MM.1S (cell line): ENCODE measurements at regions not wholly inside any gene's neighbourhood (a gene's known extent, or its start where the extent isn't known, plus 50 kb on each side); places are given as distances from the start of the nearest gene placed in this dataset.
"Not testable (repeated sequence)": the region's sequence is repeated elsewhere in the genome, so short reads cannot be mapped to it uniquely, and the experiment has no call there.

Source experiments
- CTCF ChIP-seq: fragments of 300-600 bp; sonication (generic); IDR thresholded peaks from 2 replicates; pipeline ENCODE4 v1.5.1; 2016; ENCODE audit warnings: antibody characterized with exemption, low read length, mixed read lengths
- EZH2 ChIP-seq: fragments of 300-600 bp; sonication (generic); optimal IDR thresholded peaks from 2 replicates; pipeline ENCODE3; 2017; ENCODE audit warnings: low read depth, mild to moderate bottlenecking, antibody characterized with exemption, low read length, mixed read lengths
- EZH2phosphoT487 ChIP-seq: fragments of 300-600 bp; sonication (generic); IDR thresholded peaks from 2 replicates; pipeline ENCODE4 v1.6.1; 2018; ENCODE audit warnings: antibody characterized with exemption, low read length

- not testable (repeated sequence) for TF ChIP-seq EZH2, CTCF, EZH2phosphoT487
Observed at GRCh38 chr16:21516705-21517040, 82.7 kb upstream of the METTL9 start.
